GM12878 (cell line): ENCODE measurements at regions not wholly inside any gene's neighbourhood (a gene's known extent, or its start where the extent isn't known, plus 50 kb on each side); places are given as distances from the start of the nearest gene placed in this dataset.
"Not testable (repeated sequence)": the region's sequence is repeated elsewhere in the genome, so short reads cannot be mapped to it uniquely, and the experiment has no call there.

Experiments
- ATAC-seq: fragments of 200-7000 bp; cut with Tn5 transposase; 3 replicates; pipeline ENCODE4 v1.9.1; 2020; ENCODE audit warnings: mild to moderate bottlenecking, moderate library complexity
- BruUV-seq: library from RNA; stranded (reverse); fragments of 400-500 nt; replicated peaks from 2 replicates; lab custom pipeline; 2021; lab: Mats Ljungman, UMichigan
- CTCF ChIA-PET: fragments of 300-600 bp; sonication (Branson Sonifier 250); formaldehyde crosslinking; extraction: SDS; loops from one replicate; lab custom pipeline; 2021; ENCODE audit warnings: inconsistent platforms; lab: Yijun Ruan, JAX
- POLR2A ChIA-PET: fragments of 350-600 bp; formaldehyde crosslinking; extraction: SDS; loops from one replicate; lab custom pipeline; 2021; ENCODE audit warnings: inconsistent platforms; lab: Charles Lee
- RAD21 ChIA-PET: fragments of 300-600 bp; sonication (Branson Sonifier 250); formaldehyde crosslinking; loops from one replicate; lab custom pipeline; 2023; ENCODE audit warnings: antibody characterized with exemption; ENCODE audit not compliant: unreplicated experiment; lab: Charles Lee
- SMC1A ChIA-PET: fragments of 300-600 bp; sonication (Branson Sonifier 250); formaldehyde crosslinking; loops from one replicate; lab custom pipeline; 2023; ENCODE audit not compliant: unreplicated experiment, uncharacterized antibody; lab: Charles Lee
- DNase-seq: peaks from one replicate; pipeline ENCODE4 v3.0.0-alpha.2; 2011; ENCODE audit warnings: low read depth, low spot score
- FAIRE-seq: peaks from 3 replicates; lab custom pipeline; 2011; peaks lifted over from hg19 to GRCh38; lab: Jason Lieb, UNC
- H2AFZ ChIP-seq: 2 replicates; pipeline ENCODE4 v1.6.0; 2011; ENCODE audit warnings: low read depth, low read length, control low read depth; ENCODE audit not compliant: control insufficient read depth
- H3K27ac ChIP-seq: 2 replicates; pipeline ENCODE4 v1.5.1; 2011; ENCODE audit warnings: control low read depth; ENCODE audit not compliant: control insufficient read depth, insufficient read depth
- H3K27me3 ChIP-seq, 2 experiments: replicated peaks in 1 of 2; 2 replicates each; pipeline versions ENCODE4 v1.6.0 to v1.6.1; 2011; ENCODE audit warnings: low read length in 1 of 2; ENCODE audit not compliant: control insufficient read depth in 2 of 2, insufficient read depth in 2 of 2
- H3K36me3 ChIP-seq, 2 experiments: 2 replicates each; pipeline ENCODE4 v1.5.1; 2011; ENCODE audit warnings: low read length in 1 of 2; ENCODE audit not compliant: control insufficient read depth in 2 of 2, insufficient read depth in 2 of 2
- H3K4me1 ChIP-seq: 2 replicates; pipeline ENCODE4 v1.6.1; 2011; ENCODE audit warnings: mild to moderate bottlenecking, low read length, moderate library complexity, mixed read lengths; ENCODE audit not compliant: control insufficient read depth, insufficient read depth
- H3K4me2 ChIP-seq: 2 replicates; pipeline ENCODE4 v1.6.0; 2011; ENCODE audit warnings: control low read depth; ENCODE audit not compliant: control insufficient read depth, insufficient read depth
- H3K4me3 ChIP-seq: fragments of 200-600 bp; sonication (generic); 2 replicates; pipeline ENCODE4 v1.5.1; 2016
- H3K79me2 ChIP-seq: 2 replicates; pipeline ENCODE4 v1.6.0; 2011; ENCODE audit warnings: low read length; ENCODE audit not compliant: control insufficient read depth, insufficient read depth
- H3K9ac ChIP-seq: 2 replicates; pipeline ENCODE4 v1.8.0; 2011; ENCODE audit warnings: low read length, control low read depth, mixed read lengths; ENCODE audit not compliant: control insufficient read depth, insufficient read depth
- H3K9me3 ChIP-seq: replicated peaks from 3 replicates; pipeline ENCODE4 v1.5.1; 2011; ENCODE audit warnings: mild to moderate bottlenecking, low read length; ENCODE audit not compliant: control insufficient read depth, insufficient read depth
- H4K20me1 ChIP-seq: 2 replicates; pipeline ENCODE4 v1.6.0; 2011; ENCODE audit not compliant: control insufficient read depth, insufficient read depth
- FOXM1 ChIP-seq: IDR thresholded peaks from 2 replicates; pipeline ENCODE4 v1.6.1; 2012; ENCODE audit warnings: low read depth, mild to moderate bottlenecking, inconsistent platforms, low read length, moderate library complexity
- IRF4 ChIP-seq: IDR thresholded peaks from 2 replicates; pipeline ENCODE4 v1.6.1; 2011; ENCODE audit warnings: low read depth, low read length
- JUNB ChIP-seq: IDR thresholded peaks from 2 replicates; pipeline ENCODE4 v1.6.1; 2016; ENCODE audit warnings: antibody characterized with exemption, mild to moderate bottlenecking
- NR2C2 ChIP-seq: IDR thresholded peaks from 2 replicates; pipeline ENCODE4 v1.6.1; 2011; ENCODE audit warnings: borderline replicate concordance, low read depth; ENCODE audit not compliant: control insufficient read depth, insufficient read length
- WGBS: methylation state at CpG from one replicate; pipeline ENCODE4 v1.1.6; 2016; ENCODE audit warnings: low lambda C conversion rate; ENCODE audit not compliant: insufficient replicate concordance, insufficient coverage; ENCODE audit errors: missing lambda C conversion rate; 5-methylcytosine and 5-hydroxymethylcytosine counted together
- in situ Hi-C: fragments of 300-500 bp; cut with MboI; formaldehyde crosslinking; loops from 9 replicates; pipeline ENCODE4 v1.14.3; 2018; ENCODE audit warnings: mixed read lengths
- intact Hi-C: fragments of 100-400 bp; cut with micrococcal nuclease; formaldehyde crosslinking; loops from one replicate; pipeline ENCODE4 v1.14.2; 2022; ENCODE audit not compliant: unreplicated experiment

GRCh38 chr3:152151216-152151876 lies 117.4 kb upstream of the MBNL1 start:
- Histone ChIP-seq H3K27me3 (no peaks in the 10 kb centered on the region), H3K9ac (no peak overlapping the region), H2AFZ (no peak overlapping the region), H3K36me3 (no peaks in the 10 kb centered on the region), H3K4me2 (no peak overlapping the region), H3K9me3 (no peaks in the 10 kb centered on the region; the same call in 1 of the 3 replicates), H4K20me1 (no peaks in the 10 kb centered on the region), H3K4me1 (no peaks in the 10 kb centered on the region), H3K4me3 (no peak overlapping the region), H3K79me2 (no peaks in the 10 kb centered on the region), H3K27ac (no peak overlapping the region)
- TF ChIP-seq FOXM1 (0 out of 2 replicates have a peak, but pooled peaks have one; percentile 10), IRF4 (peak; percentile 20; the same call in 1 of the 2 replicates), JUNB (peak; percentile 53), NR2C2 (no peak)
- in situ Hi-C loops (no loop called here), intact Hi-C loops (no loop called here)
- WGBS, result 31% methylated on average over 8 of the region's 8 CpGs
- BruUV-seq, result no TSS peak
- ATAC-seq, result peak; percentile 72
- ChIA-PET RAD21 (no interaction called here), CTCF (interaction anchor here (0.7 kb wide), 1 partner anchor 396 kb away, joined by 3 read pairs; no protein-coding TSS in a partner anchor), POLR2A (interaction anchor here (1.2 kb wide), 1 partner anchor 55 kb away, joined by 3 read pairs; no protein-coding TSS in a partner anchor), SMC1A (interaction anchor here (1.4 kb wide), 1 partner anchor 11 kb away, joined by 3 read pairs; no protein-coding TSS in a partner anchor)
- DNase-seq, result no peak
- peak; percentile 74 for FAIRE-seq

GRCh38 chr3:152151877-152152765 lies 116.6 kb upstream of the MBNL1 start:
- H3K27me3 ChIP-seq, BruUV-seq, H3K4me3 ChIP-seq, intact Hi-C loops, H3K27ac ChIP-seq, H3K79me2 ChIP-seq, in situ Hi-C loops, H3K36me3 ChIP-seq, ATAC-seq, RAD21 ChIA-PET, H3K9me3 ChIP-seq, H3K9ac ChIP-seq, H3K4me1 ChIP-seq, H2AFZ ChIP-seq, FAIRE-seq, H3K4me2 ChIP-seq, CTCF ChIA-PET, H4K20me1 ChIP-seq, DNase-seq: not testable (repeated sequence)
- ChIA-PET POLR2A (interaction anchor here (1.2 kb wide), 1 partner anchor 55 kb away, joined by 3 read pairs; no protein-coding TSS in a partner anchor), SMC1A (interaction anchor here (1.0 to 1.1 kb wide), 2 partner anchors 9 to 80 kb away, joined by 3 read pairs; no protein-coding TSS in a partner anchor)
- 96% methylated on average over 37 of the region's 42 CpGs for WGBS
